HUES6 (cell line): ENCODE measurements at regions not wholly inside any gene's neighbourhood (a gene's known extent, or its start where the extent isn't known, plus 50 kb on each side); places are given as distances from the start of the nearest gene placed in this dataset.

Experiments used
- H3K27ac ChIP-seq: 2 replicates; pipeline ENCODE4 v1.7.0; 2013; ENCODE audit warnings: low read depth, mild to moderate bottlenecking, low read length, inconsistent platforms
- H3K27me3 ChIP-seq: 2 replicates; pipeline ENCODE4 v1.6.1; 2013; ENCODE audit warnings: low read length; ENCODE audit not compliant: control insufficient read depth, insufficient read depth
- H3K36me3 ChIP-seq: 2 replicates; pipeline ENCODE4 v1.6.1; 2013; ENCODE audit warnings: low read length; ENCODE audit not compliant: control insufficient read depth, insufficient read depth
- H3K4me1 ChIP-seq: 2 replicates; pipeline ENCODE4 v1.6.1; 2013; ENCODE audit warnings: low read length; ENCODE audit not compliant: control insufficient read depth, insufficient read depth
- H3K4me3 ChIP-seq: 2 replicates; pipeline ENCODE4 v1.5.1; 2013; ENCODE audit warnings: low read depth, low read length
- H3K9ac ChIP-seq: one replicate; pipeline ENCODE4 v1.6.1; 2013; ENCODE audit warnings: mild to moderate bottlenecking, low read length
- H3K9me3 ChIP-seq: 2 replicates; pipeline ENCODE4 v1.6.1; 2013; ENCODE audit warnings: low read depth, low read length; ENCODE audit not compliant: control insufficient read depth, insufficient read depth

DNA sequence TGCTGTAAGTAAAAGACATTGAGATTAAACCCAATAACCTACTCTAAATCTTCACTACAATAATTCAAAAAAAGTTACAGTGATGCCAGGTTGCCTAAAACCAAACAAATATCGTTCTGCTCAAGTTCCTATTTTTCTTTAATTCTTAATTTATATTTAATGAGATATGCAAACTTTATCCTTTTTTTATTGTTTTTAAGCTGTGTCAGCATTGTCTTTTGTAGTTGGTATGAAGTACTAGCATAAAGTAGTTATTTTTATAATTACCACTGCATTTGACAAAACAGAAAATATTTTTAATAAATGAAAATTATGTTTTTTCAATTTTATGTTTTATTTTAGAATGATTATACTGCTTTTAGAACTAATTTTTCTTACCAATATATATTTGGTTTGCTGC, 1431.1 kb upstream of the PCDH7 start:
- no peaks in the 10 kb centered on the region for H3K36me3 ChIP-seq
- no peak overlapping the region for H3K27ac ChIP-seq
- H3K27me3 ChIP-seq: no peaks in the 10 kb centered on the region
- no peaks in the 10 kb centered on the region for H3K9me3 ChIP-seq
- H3K9ac ChIP-seq: no peak overlapping the region
- H3K4me3 ChIP-seq: no peak overlapping the region
- no peaks in the 10 kb centered on the region for H3K4me1 ChIP-seq

GRCh38 chr4:29295280-29295679, 1424.9 kb upstream of the PCDH7 start:
- no peaks in the 10 kb centered on the region for H3K36me3 ChIP-seq
- H3K4me1 ChIP-seq: no peaks in the 10 kb centered on the region
- no peak overlapping the region for H3K27ac ChIP-seq
- no peak overlapping the region for H3K9ac ChIP-seq
- no peak overlapping the region for H3K4me3 ChIP-seq
- H3K9me3 ChIP-seq: no peaks in the 10 kb centered on the region
- H3K27me3 ChIP-seq: no peaks in the 10 kb centered on the region

- Histone ChIP-seq H3K4me1 (peaks cover 6% of the 10 kb centered on the region; the same call in 1 of the 2 replicates), H3K9ac (no peak overlapping the region), H3K36me3 (no peaks in the 10 kb centered on the region), H3K9me3 (no peaks in the 10 kb centered on the region), H3K4me3 (no peak overlapping the region), H3K27me3 (no peaks in the 10 kb centered on the region), H3K27ac (no peak overlapping the region)
Measured at GRCh38 chr4:29304595-29304994, 1415.6 kb upstream of the PCDH7 start.

- H3K27me3 ChIP-seq: no peaks in the 10 kb centered on the region
- peaks cover 6% of the 10 kb centered on the region; the same call in 1 of the 2 replicates for H3K4me1 ChIP-seq
- no peak overlapping the region for H3K4me3 ChIP-seq
- H3K27ac ChIP-seq: no peak overlapping the region
- H3K9ac ChIP-seq: no peak overlapping the region
- H3K36me3 ChIP-seq: no peaks in the 10 kb centered on the region
- H3K9me3 ChIP-seq: no peaks in the 10 kb centered on the region
Measured at GRCh38 chr4:29307256-29307655, 1412.9 kb upstream of the PCDH7 start.

- Histone ChIP-seq H3K36me3 (no peaks in the 10 kb centered on the region), H3K27me3 (no peaks in the 10 kb centered on the region), H3K9me3 (no peaks in the 10 kb centered on the region), H3K4me1 (peaks cover 6% of the 10 kb centered on the region; the same call in 1 of the 2 replicates), H3K9ac (no peak overlapping the region), H3K27ac (no peak overlapping the region), H3K4me3 (no peak overlapping the region)
Measured at GRCh38 chr4:29307755-29308154, 1412.4 kb upstream of the PCDH7 start.

DNA sequence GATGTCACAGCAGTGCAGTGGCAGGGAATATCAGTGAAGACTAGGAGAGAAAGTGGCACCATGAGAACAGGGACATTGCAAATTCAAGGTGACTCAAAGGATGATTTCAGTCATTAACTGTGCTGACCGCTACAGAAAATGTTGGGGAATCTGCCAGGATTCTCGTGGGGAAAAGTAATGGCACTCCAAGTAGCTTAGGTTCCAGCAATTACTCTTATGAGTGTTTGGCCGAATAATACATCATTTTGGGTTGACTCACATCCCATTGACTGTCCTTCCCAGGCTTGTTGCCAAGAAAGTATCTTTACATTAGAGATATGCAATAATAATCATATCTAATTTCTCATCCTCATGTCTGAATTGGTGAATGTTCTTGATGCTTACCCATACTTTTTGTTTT, 1411.1 kb upstream of the PCDH7 start:
- Histone ChIP-seq H3K9ac (no peak overlapping the region), H3K27me3 (no peaks in the 10 kb centered on the region), H3K4me3 (no peak overlapping the region), H3K27ac (no peak overlapping the region), H3K36me3 (no peaks in the 10 kb centered on the region), H3K9me3 (no peaks in the 10 kb centered on the region), H3K4me1 (peaks cover 2% of the 10 kb centered on the region; the same call in 1 of the 2 replicates)

DNA sequence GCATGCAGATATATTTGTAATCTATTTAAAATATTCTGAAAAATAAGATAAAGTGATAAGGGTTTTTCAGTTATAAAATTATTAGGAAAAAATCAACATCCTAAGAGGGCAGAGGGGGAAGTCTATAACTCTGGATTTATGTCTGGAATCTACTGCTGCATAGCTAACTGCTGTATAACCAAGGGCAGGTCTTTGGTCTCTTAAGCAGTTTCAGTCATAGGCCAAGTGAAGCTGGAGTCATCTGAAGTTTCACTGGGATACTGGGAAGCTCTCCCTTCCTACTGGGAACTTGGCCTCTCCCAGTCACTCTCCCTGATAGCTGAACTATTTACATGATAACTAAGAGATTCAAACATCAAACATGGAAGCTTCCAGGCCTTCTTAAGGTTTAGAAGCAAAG, 1409.9 kb upstream of the PCDH7 start:
- Histone ChIP-seq H3K4me3 (no peak overlapping the region), H3K9ac (no peak overlapping the region), H3K36me3 (no peaks in the 10 kb centered on the region), H3K27ac (no peak overlapping the region), H3K9me3 (no peaks in the 10 kb centered on the region), H3K4me1 (no peaks in the 10 kb centered on the region), H3K27me3 (no peaks in the 10 kb centered on the region)

GRCh38 chr4:29311247-29311646, 1408.9 kb upstream of the PCDH7 start:
- no peak overlapping the region for H3K4me3 ChIP-seq
- H3K9ac ChIP-seq: no peak overlapping the region
- no peaks in the 10 kb centered on the region for H3K9me3 ChIP-seq
- no peak overlapping the region for H3K27ac ChIP-seq
- no peaks in the 10 kb centered on the region for H3K36me3 ChIP-seq
- no peaks in the 10 kb centered on the region for H3K27me3 ChIP-seq
- H3K4me1 ChIP-seq: no peaks in the 10 kb centered on the region

- Histone ChIP-seq H3K4me1 (peaks cover 5% of the 10 kb centered on the region; the same call in 1 of the 2 replicates), H3K27ac (no peak overlapping the region), H3K36me3 (no peaks in the 10 kb centered on the region), H3K9me3 (no peaks in the 10 kb centered on the region), H3K27me3 (no peaks in the 10 kb centered on the region), H3K9ac (no peak overlapping the region), H3K4me3 (no peak overlapping the region)
Measured at GRCh38 chr4:29319663-29320340, 1400.4 kb upstream of the PCDH7 start.

- Histone ChIP-seq H3K36me3 (no peaks in the 10 kb centered on the region), H3K9ac (no peak overlapping the region), H3K27ac (no peak overlapping the region), H3K4me3 (no peak overlapping the region), H3K27me3 (no peaks in the 10 kb centered on the region), H3K4me1 (peaks cover 5% of the 10 kb centered on the region; the same call in 1 of the 2 replicates), H3K9me3 (no peaks in the 10 kb centered on the region)
Measured at GRCh38 chr4:29320947-29321620, 1399.1 kb upstream of the PCDH7 start.

- Histone ChIP-seq H3K9me3 (no peaks in the 10 kb centered on the region), H3K4me1 (peaks cover under 1% of the 10 kb centered on the region; the same call in 1 of the 2 replicates), H3K4me3 (no peak overlapping the region), H3K27me3 (no peaks in the 10 kb centered on the region), H3K9ac (no peak overlapping the region), H3K36me3 (no peaks in the 10 kb centered on the region), H3K27ac (no peak overlapping the region)
Measured at GRCh38 chr4:29326004-29326403, 1394.2 kb upstream of the PCDH7 start.
